ENCODE measurements at regions not wholly inside any gene's neighbourhood (a gene's known extent, or its start where the extent isn't known, plus 50 kb on each side); places are given as distances from the start of the nearest gene placed in this dataset.

DNA sequence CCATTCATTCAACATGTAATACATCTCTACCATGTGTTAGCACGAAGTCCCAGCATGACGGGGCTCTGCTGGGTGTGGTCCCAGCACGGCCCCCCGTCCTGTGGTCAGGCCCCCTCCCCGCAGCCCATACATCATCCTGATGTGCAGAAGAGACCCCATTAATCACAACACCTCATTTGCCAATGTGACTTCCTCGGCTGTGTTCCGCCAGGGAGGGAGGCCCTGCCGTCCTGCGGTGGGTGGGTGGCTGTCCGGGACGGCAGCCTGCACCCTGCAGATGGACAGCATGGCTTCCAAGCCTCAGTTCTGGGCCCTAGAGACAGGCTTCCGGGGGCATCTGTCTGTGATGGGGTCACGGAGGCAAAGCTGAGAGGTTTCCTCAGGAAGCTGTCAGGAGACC, 254.0 kb downstream of the CYP26B1 start:
- no peak for DNase-seq
- H3K27ac Mint-ChIP-seq = no peak overlapping the region
- POLR2A ChIA-PET = no interaction called here
- H3K9me3 Mint-ChIP-seq = no peaks in the 10 kb centered on the region
- no peak for ATAC-seq (ENCODE audit: low read depth)
- H3K27me3 Mint-ChIP-seq = no peaks in the 10 kb centered on the region
- no peaks in the 10 kb centered on the region for H3K4me1 Mint-ChIP-seq
- H3K36me3 Mint-ChIP-seq = no peaks in the 10 kb centered on the region
- H3K4me3 Mint-ChIP-seq = no peak overlapping the region

DNA sequence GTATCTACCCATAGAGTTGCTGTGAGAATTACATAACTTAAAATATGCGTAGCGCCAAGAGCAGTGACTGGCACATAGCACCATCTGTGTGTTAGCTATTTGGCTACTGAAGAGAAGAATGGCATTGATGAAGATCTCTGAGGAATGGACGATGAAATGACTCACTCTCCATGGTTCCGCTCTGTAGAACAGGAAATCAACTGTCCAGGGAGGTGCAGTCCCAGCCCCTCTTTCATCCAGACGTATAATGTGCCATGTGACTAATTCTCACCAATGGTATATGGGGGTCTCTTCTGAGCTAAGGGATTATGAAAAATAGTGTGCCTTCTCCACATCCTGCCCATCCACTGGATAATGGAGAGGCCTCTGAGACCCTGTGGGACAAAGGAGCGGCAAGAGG, 254.8 kb downstream of the CYP26B1 start:
- H3K9me3 Mint-ChIP-seq = no peaks in the 10 kb centered on the region
- H3K4me3 Mint-ChIP-seq = no peak overlapping the region
- ATAC-seq (ENCODE audit: low read depth) (no peak), DNase-seq (no peak)
- POLR2A ChIA-PET = no interaction called here
- no peak overlapping the region for H3K27ac Mint-ChIP-seq
- H3K27me3 Mint-ChIP-seq = no peaks in the 10 kb centered on the region
- H3K36me3 Mint-ChIP-seq = no peaks in the 10 kb centered on the region
- H3K4me1 Mint-ChIP-seq = no peaks in the 10 kb centered on the region

DNA sequence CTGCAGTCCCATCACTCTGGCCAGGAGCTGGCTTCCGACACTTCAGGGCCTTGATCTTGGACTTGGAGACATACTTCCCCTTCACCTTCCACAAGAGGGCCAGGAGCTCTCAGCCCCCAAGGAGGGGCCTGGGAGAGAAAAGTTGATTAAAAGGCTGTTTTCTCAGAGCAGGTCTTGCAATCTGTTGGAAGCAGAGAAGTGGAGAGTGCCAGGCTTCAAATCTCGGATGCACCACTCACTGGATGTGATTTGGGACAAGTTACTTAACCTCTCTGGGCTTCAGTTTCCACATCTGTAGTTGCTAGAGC, 255.3 kb downstream of the CYP26B1 start:
- no peak overlapping the region for H3K4me3 Mint-ChIP-seq
- DNase-seq (no peak), ATAC-seq (ENCODE audit: low read depth) (no peak)
- no peaks in the 10 kb centered on the region for H3K27me3 Mint-ChIP-seq
- no peaks in the 10 kb centered on the region for H3K4me1 Mint-ChIP-seq
- H3K27ac Mint-ChIP-seq = no peak overlapping the region
- H3K9me3 Mint-ChIP-seq = no peaks in the 10 kb centered on the region
- POLR2A ChIA-PET = no interaction called here
- no peaks in the 10 kb centered on the region for H3K36me3 Mint-ChIP-seq

DNA sequence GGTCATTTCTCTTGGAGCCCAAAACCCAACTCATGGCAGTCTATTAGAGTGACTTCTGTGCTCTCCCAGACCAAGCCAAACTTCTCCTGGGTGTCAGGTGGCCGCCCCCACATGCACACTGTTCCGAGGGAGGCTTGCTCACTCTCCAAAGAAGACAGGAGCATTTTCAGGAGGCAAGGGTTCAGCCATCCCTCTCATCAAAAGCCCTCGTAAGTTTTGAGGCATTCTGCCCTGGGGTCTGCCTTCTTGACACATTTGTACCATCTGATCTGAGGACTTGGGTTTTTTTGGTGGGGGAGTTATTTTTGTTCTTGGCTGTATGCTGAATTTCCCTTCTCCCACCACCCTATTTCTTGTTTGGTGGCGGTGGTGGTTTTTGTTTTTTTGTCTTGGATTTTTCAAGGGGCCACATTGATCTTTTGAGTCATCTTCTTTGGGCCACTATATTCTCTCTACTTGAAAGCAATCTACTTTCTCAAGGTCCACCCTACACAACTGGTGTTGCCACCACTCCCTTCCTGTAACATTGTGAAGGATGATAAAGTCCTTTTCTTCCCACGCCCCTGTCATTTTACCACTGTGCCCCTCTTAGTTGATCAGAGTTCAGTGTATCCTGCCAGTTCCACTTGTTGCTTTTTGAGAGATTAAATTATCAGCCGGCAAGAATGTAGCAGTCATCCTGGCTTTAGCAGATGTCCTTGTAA, 255.8 kb downstream of the CYP26B1 start:
- H3K4me1 Mint-ChIP-seq = no peaks in the 10 kb centered on the region
- POLR2A ChIA-PET = no interaction called here
- H3K4me3 Mint-ChIP-seq = no peak overlapping the region
- no peak for ATAC-seq (ENCODE audit: low read depth)
- no peaks in the 10 kb centered on the region for H3K9me3 Mint-ChIP-seq
- H3K36me3 Mint-ChIP-seq = no peaks in the 10 kb centered on the region
- H3K27me3 Mint-ChIP-seq = no peaks in the 10 kb centered on the region
- no peak overlapping the region for H3K27ac Mint-ChIP-seq
- no peak for DNase-seq

DNA sequence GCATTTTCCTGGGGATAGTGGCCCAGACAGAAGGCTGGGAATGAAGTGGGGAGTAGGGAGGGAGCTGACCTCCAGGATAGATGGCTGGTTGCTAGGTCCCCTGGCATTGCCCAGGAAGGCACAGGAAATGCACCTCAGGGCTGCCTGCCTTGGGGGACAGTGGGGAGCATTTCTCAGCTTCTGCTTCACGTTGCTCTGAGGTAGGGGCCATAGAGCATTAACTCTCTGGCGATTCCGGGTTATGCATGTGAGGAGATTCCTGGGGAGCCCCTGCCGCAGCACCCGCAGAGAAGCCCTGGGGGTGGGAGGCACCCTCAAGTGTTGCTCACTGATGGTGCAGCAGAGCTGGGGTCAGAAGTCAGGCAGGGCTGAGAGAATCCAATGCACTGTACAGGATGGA, 256.5 kb downstream of the CYP26B1 start:
- Mint-ChIP-seq H3K4me1 (no peaks in the 10 kb centered on the region), H3K9me3 (no peaks in the 10 kb centered on the region), H3K4me3 (no peak overlapping the region), H3K27ac (no peak overlapping the region), H3K27me3 (no peaks in the 10 kb centered on the region), H3K36me3 (no peaks in the 10 kb centered on the region)
- POLR2A ChIA-PET = no interaction called here
- DNase-seq = no peak
- ATAC-seq (ENCODE audit: low read depth) = no peak

DNA sequence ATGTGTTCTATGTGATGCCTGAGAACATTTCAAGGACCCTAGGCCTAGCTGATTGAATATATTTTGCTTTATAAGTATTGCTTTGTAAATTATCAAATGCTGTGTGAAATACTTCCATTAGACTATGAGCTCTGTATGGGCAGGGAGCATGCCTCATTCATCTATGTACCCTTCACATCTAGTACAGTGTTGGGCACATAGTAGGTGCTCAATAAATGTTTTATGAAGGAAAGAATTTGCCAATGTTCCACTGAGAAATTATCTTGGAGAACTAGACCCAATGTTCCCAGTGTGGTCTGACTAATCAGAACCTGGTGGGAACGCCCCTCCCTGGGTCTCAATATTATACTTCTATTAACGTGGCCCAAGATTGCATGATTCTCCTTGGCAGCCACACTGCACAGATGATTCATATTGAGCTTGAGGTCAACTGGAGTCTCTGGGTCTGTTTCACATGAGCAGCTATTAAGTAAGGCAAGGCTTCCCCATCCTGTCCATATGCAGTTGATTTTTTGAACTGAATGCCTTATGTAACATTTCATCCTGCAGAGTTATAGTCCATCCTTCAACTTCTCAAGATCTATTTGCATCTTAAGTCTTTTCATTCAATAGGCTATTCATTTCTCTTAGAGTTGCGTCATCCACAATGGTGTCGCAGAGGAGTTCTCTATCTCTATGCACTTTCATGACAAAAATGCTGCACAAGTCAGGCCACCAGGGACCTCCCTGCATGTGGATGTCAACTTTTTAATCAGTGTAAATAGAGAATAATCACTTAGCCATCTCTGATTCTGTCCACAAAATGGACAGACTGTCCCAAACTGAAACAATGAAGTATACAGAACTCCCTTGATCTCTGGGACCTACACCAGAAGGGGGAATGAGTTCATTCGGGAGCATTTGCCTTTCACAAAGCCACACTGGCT, 257.6 kb downstream of the CYP26B1 start:
- POLR2A ChIA-PET = no interaction called here
- Mint-ChIP-seq H3K27ac (no peak overlapping the region), H3K9me3 (no peaks in the 10 kb centered on the region), H3K27me3 (no peaks in the 10 kb centered on the region), H3K4me1 (no peaks in the 10 kb centered on the region), H3K4me3 (no peak overlapping the region), H3K36me3 (no peaks in the 10 kb centered on the region)
- ATAC-seq (ENCODE audit: low read depth) = no peak
- DNase-seq = no peak

DNA sequence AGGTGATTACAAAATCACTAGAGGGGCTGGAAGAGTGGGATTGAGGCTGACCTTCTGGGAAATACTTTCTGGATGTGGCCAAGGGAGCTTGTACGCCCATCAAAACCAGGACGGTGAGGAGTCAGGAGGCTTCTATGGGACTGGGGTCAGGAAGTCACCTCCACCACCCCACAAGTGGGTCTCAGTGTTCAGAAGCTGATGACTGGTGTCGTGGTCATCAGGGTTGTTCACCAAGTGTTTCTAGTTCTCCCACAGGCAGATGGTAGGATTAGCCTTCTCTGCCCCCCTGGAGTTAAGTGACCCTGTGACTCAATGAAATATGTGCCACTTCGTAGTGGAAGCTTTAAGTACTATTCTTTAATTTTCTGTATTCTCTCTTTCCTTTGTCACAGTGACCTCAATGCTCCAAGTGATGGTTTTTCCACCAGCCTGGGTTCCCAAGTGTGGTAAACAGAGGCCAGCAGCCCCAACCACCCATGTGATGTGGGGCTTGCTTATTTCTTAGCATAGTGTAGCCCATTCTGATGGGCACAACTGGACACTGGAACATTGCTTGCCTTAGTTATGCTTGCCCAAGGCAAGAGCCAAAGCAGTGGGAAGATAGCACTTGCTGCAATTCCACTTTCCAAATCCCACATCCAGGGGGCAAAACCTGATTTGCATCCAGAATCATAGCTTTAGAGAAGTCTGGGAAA, 258.8 kb downstream of the CYP26B1 start:
- Mint-ChIP-seq H3K4me1 (no peaks in the 10 kb centered on the region), H3K27me3 (no peaks in the 10 kb centered on the region), H3K9me3 (no peaks in the 10 kb centered on the region), H3K36me3 (no peaks in the 10 kb centered on the region), H3K4me3 (no peak overlapping the region), H3K27ac (no peak overlapping the region)
- ATAC-seq (ENCODE audit: low read depth) (no peak), DNase-seq (no peak)
- POLR2A ChIA-PET = no interaction called here

DNA sequence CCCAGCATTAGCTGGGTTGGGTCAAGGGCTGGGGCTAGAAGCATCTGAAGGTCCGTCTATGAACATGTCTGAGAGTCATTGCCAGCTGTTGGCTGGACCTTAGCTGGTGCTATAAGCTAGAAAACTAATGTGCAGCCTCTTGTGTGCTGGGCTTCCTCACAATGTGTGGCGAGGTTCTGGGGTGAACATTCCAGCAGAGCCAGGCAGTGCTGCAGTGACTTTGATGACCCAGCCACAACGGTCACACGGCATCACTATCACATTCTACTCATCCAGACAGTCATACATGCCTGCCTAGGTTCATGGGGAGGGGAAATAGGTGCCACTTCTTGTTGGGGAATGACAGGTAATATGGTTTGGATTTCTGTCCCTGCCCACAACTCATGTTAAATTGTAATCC, 260.5 kb downstream of the CYP26B1 start:
- ATAC-seq (ENCODE audit: low read depth) (no peak), DNase-seq (no peak)
- no peaks in the 10 kb centered on the region for H3K9me3 Mint-ChIP-seq
- no peaks in the 10 kb centered on the region for H3K36me3 Mint-ChIP-seq
- POLR2A ChIA-PET = no interaction called here
- no peaks in the 10 kb centered on the region for H3K27me3 Mint-ChIP-seq
- no peak overlapping the region for H3K27ac Mint-ChIP-seq
- no peak overlapping the region for H3K4me3 Mint-ChIP-seq
- no peaks in the 10 kb centered on the region for H3K4me1 Mint-ChIP-seq

DNA sequence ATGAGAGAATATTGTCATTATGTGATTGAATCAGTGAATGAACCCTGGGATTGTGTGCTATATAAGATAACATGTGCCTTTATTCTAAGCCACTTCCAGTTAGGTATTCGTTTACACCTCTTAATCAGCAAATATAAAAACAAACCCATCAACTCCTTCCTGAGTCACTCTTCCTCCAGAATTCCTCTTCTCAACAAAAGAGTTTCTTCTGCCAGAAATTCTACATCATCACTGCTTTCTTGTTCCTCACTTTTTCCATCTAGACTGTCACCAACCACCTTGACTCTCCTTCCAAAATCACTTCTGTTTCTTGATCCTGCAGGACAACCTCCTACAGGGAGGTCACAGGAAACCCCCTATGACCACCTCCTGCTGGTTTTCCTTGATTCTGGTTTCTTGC, 261.4 kb downstream of the CYP26B1 start:
- Mint-ChIP-seq H3K27me3 (no peaks in the 10 kb centered on the region), H3K9me3 (no peaks in the 10 kb centered on the region), H3K27ac (no peak overlapping the region), H3K4me3 (no peak overlapping the region), H3K36me3 (no peaks in the 10 kb centered on the region), H3K4me1 (no peaks in the 10 kb centered on the region)
- ATAC-seq (ENCODE audit: low read depth) = no peak
- DNase-seq = no peak
- POLR2A ChIA-PET = no interaction called here

DNA sequence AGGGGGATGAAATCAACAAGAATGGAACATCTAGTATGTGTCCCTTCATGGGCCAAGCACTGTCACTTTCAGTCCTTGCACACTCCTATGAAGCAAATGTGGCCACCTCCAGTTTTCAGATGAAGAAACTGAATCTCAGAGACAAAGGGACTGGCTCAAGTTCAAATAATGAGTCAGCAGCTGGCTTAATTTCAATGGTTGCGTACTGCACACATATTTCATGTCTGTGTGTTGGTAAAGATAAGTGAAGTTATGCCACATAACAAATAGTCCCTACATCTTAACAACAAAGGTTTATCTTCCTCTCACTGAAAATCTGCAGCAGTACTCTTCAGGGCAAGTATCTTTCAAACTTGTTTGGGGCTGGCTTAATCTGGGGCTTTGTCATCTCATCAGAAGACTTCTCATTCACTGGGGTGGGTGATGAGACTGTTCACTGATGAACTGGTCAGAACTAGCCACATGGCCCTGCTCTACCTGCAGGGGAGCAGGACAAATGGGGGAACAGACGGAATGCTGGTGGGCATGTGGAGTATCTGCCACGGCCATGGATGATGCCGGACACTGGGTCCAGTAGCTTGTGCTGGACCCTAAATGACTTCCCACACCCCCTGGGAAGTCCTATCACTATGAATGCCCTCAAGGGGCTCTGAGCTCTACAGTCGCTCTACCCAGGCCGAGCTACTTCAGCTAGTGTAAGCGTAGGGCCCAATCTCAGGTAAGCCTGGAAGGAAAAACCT, 263.2 kb downstream of the CYP26B1 start:
- Mint-ChIP-seq H3K36me3 (no peaks in the 10 kb centered on the region), H3K9me3 (no peaks in the 10 kb centered on the region), H3K27me3 (no peaks in the 10 kb centered on the region), H3K4me3 (no peak overlapping the region), H3K27ac (no peak overlapping the region), H3K4me1 (no peaks in the 10 kb centered on the region)
- ATAC-seq (ENCODE audit: low read depth) (no peak), DNase-seq (no peak)
- POLR2A ChIA-PET = no interaction called here

DNA sequence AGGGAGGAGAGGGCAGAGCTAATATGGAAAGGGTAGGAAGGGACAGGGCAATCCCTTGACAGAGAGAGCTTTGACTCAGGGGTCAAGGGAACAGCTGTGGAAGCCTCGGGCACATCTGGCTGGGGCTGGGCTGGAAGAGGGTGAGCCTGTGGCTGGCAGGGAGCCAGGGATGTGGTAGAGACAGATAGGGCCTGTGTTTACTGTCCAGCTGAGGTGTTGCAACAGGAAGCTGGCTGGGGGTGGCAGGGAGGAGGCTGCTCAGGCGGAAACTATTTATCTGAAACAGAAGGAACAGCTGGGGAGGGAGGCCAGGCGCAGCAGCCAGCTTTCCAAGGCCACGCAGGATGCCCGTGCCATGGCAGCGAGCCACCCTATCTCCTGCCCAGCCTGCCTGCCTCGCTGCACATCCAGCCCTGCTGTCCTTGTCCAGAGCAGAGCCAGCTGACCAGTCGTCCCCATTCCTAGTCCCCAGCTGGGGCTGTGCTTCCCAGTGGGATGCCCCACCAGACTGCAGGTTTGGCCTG, 264.7 kb downstream of the CYP26B1 start:
- Mint-ChIP-seq H3K4me3 (no peak overlapping the region), H3K36me3 (no peaks in the 10 kb centered on the region), H3K4me1 (no peaks in the 10 kb centered on the region), H3K27me3 (no peaks in the 10 kb centered on the region), H3K27ac (no peak overlapping the region), H3K9me3 (no peaks in the 10 kb centered on the region)
- no peak for DNase-seq
- no peak for ATAC-seq (ENCODE audit: low read depth)
- POLR2A ChIA-PET = no interaction called here

DNA sequence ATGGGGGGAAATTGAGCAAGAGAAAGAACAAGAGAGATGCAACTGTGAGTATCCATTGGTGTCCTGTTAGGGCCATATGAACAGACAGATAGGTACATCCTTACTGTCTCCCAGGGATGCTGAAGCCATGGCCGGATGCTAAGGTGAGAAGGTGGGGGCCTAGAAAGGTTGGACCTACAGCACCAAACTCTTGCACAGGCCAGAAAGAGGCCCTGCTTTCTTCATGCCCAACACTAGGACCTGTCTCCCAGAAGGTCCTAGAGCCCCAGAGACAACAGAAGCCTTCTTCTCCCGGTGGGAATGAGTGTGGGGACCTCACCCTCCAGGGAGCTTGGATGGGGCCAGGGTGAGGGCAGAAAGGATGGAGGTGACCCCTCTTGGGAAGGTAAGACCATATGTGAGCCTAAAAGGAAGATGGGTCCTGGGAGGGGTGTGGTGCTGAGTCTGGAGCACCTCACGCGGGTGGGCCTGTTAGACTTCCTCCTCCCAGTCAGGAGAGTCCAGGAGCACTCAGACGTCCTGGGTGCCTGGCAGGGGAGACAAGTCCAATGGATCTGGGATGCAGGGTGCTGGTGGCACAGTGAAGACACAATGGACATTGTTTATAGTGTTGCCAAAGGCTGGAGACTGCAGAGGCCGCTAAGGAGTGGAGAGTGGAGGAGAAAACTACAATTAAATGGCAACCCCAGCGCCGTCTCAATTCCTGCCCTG, 265.3 kb downstream of the CYP26B1 start:
- POLR2A ChIA-PET = no interaction called here
- Mint-ChIP-seq H3K9me3 (no peaks in the 10 kb centered on the region), H3K27me3 (no peaks in the 10 kb centered on the region), H3K27ac (no peak overlapping the region), H3K4me1 (no peaks in the 10 kb centered on the region), H3K36me3 (no peaks in the 10 kb centered on the region), H3K4me3 (no peak overlapping the region)
- DNase-seq (no peak), ATAC-seq (ENCODE audit: low read depth) (no peak)

Data from activated naive CD8-positive, alpha-beta T cell treated with anti-CD3 and anti-CD28 coated beads, Interleukin-2, amount 10 ng/mL, durations not matched to agents 7 days and 5 days (primary cell).